ENCODE measurements at regions not wholly inside any gene's neighbourhood (a gene's known extent, or its start where the extent isn't known, plus 50 kb on each side); places are given as distances from the start of the nearest gene placed in this dataset.

GRCh38 chrX:151854726-151855495 is 57.8 kb upstream of the MAGEA4 start:
- TF ChIP-seq, protein P1, sequence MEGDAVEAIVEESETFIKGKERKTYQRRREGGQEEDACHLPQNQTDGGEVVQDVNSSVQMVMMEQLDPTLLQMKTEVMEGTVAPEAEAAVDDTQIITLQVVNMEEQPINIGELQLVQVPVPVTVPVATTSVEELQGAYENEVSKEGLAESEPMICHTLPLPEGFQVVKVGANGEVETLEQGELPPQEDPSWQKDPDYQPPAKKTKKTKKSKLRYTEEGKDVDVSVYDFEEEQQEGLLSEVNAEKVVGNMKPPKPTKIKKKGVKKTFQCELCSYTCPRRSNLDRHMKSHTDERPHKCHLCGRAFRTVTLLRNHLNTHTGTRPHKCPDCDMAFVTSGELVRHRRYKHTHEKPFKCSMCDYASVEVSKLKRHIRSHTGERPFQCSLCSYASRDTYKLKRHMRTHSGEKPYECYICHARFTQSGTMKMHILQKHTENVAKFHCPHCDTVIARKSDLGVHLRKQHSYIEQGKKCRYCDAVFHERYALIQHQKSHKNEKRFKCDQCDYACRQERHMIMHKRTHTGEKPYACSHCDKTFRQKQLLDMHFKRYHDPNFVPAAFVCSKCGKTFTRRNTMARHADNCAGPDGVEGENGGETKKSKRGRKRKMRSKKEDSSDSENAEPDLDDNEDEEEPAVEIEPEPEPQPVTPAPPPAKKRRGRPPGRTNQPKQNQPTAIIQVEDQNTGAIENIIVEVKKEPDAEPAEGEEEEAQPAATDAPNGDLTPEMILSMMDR (conservative IDR thresholded peaks at IDR 0.05; ENCODE audit: low read depth, low read length): no peak
- DNase-seq (ENCODE audit: low read depth): no peak
- H3K4me3 ChIP-seq (ENCODE audit: low read length): no peak overlapping the region

- TF ChIP-seq, protein P1 (conservative IDR thresholded peaks at IDR 0.05; ENCODE audit: low read depth, low read length): no peak
- DNase-seq (ENCODE audit: low read depth): no peak
- no peak overlapping the region for H3K4me3 ChIP-seq (ENCODE audit: low read length)
Measured at GRCh38 chrX:151859481-151859880, 53.2 kb upstream of the MAGEA4 start.

- H3K4me3 ChIP-seq (ENCODE audit: low read length): no peak overlapping the region
- TF ChIP-seq, protein P1 (conservative IDR thresholded peaks at IDR 0.05; ENCODE audit: low read depth, low read length): no peak
- no peak for DNase-seq (ENCODE audit: low read depth)
Measured at GRCh38 chrX:151860827-151861226, 51.9 kb upstream of the MAGEA4 start.

Measured in retinal pigment epithelial cell (primary cell).